Omental fat pad (tissue), 3 donors: ENCODE measurements at regions not wholly inside any gene's neighbourhood (a gene's known extent, or its start where the extent isn't known, plus 50 kb on each side); places are given as distances from the start of the nearest gene placed in this dataset.

Experiments
- ATAC-seq: fragments of 150-250 bp; one replicate; pipeline ENCODE4 v1.9.1; 2016; ENCODE audit warnings: mild to moderate bottlenecking, moderate library complexity; ENCODE audit not compliant: low FRiP score
- DNase-seq: peaks from one replicate; pipeline ENCODE4 v3.0.0-alpha.2; 2019; ENCODE audit warnings: low spot score
- TF ChIP-seq, protein P1 (sequence below), 3 donors: fragments of 450-650 bp; IDR thresholded peaks; one replicate each; pipeline ENCODE4 v1.5.1; 2016 to 2017; ENCODE audit warnings: antibody characterized with exemption in 3 of 3, mild to moderate bottlenecking in 3 of 3, moderate library complexity in 2 of 3

- no peak for DNase-seq
- ATAC-seq, result no peak
- TF ChIP-seq, protein P1, sequence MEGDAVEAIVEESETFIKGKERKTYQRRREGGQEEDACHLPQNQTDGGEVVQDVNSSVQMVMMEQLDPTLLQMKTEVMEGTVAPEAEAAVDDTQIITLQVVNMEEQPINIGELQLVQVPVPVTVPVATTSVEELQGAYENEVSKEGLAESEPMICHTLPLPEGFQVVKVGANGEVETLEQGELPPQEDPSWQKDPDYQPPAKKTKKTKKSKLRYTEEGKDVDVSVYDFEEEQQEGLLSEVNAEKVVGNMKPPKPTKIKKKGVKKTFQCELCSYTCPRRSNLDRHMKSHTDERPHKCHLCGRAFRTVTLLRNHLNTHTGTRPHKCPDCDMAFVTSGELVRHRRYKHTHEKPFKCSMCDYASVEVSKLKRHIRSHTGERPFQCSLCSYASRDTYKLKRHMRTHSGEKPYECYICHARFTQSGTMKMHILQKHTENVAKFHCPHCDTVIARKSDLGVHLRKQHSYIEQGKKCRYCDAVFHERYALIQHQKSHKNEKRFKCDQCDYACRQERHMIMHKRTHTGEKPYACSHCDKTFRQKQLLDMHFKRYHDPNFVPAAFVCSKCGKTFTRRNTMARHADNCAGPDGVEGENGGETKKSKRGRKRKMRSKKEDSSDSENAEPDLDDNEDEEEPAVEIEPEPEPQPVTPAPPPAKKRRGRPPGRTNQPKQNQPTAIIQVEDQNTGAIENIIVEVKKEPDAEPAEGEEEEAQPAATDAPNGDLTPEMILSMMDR (IDR thresholded peaks at IDR 0.05), result no peak
Observed at GRCh38 chr13:72507416-72508199, 219.8 kb downstream of the MZT1 start.

DNA sequence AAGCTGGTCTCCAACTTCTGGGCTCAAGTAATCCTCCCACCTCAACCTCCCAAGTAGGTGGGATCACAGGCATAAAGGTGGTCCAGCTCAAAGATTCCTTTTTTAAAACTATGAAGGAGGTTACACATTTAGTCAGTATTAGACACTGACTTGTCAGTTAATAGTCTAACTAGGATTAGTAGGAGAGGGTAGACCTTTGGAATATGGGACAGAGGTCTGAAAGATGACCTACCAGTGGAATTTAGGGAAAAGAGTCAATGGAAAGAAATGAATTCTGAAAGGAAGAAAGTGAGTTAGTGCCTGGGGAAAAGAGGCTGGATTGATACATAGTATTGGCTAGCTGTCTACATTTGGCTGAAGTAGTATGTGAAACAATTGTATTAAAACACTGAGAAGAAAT, 220.7 kb downstream of the MZT1 start:
- TF ChIP-seq, protein P1 (IDR thresholded peaks at IDR 0.05), result no peak
- no peak for DNase-seq
- no peak for ATAC-seq

DNA sequence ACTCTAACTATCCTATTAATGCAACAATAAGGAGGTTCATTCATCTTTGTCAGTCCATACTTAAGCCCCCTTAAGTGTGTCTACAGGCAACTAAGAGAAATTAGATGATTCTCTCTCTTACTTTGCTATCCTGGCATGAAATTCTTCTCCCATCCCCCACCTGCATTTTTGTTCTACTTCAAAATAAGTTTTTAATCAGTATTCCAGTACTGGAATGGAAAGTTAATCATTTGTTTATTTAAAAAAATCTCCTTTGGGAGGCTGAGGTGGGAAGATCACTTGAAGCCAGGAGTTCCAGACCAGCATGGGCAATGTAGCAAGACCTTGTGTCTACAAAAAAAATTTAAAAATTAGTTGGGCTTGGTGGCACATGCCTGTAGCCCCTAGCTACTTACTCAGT, 222.1 kb downstream of the MZT1 start:
- no peak for ATAC-seq

GRCh38 chr13:72504131-72504841, 223.1 kb downstream of the MZT1 start:
- no peak for ATAC-seq
- TF ChIP-seq, protein P1 (IDR thresholded peaks at IDR 0.05), result no peak

More for the DNA sequence above, 222.1 kb downstream of the MZT1 start:
- TF ChIP-seq, protein P1 (IDR thresholded peaks at IDR 0.05), result no peak
- DNase-seq, result no peak

GRCh38 chr13:72500851-72501250, 226.6 kb downstream of the MZT1 start:
- ATAC-seq (no peak), DNase-seq (no peak)
- TF ChIP-seq, protein P1 (IDR thresholded peaks at IDR 0.05), result no peak

More at GRCh38 chr13:72504131-72504841, 223.1 kb downstream of the MZT1 start:
- no peak for DNase-seq

DNA sequence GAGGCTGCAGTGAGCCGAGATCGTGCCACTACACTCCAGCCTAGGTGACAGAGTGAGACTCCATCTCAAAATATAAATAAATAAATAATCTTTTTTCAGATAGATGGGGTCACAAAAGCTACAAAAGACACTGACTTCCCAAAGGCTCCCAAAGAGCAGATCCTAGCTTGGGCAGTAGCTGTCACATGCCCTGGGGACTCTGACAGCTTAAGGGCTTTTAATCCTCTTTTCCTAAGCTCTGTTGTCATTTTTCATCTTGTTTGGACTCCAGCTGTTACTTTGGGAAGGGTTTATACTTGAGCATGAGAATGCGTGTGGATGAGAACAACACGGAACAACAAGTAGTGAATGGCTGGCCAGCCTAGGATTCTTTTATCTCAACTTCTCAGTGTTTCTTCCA, 231.7 kb downstream of the MZT1 start:
- ATAC-seq (no peak), DNase-seq (no peak)
- TF ChIP-seq, protein P1 (IDR thresholded peaks at IDR 0.05), result no peak
